GM21515 (cell line): ENCODE measurements at regions not wholly inside any gene's neighbourhood (a gene's known extent, or its start where the extent isn't known, plus 50 kb on each side); places are given as distances from the start of the nearest gene placed in this dataset.
"Not testable (repeated sequence)": the region's sequence is repeated elsewhere in the genome, so short reads cannot be mapped to it uniquely, and the experiment has no call there.

Experiments
- ATAC-seq: cut with Tn5 transposase; IDR thresholded peaks from one replicate; pipeline ENCODE4 v1.9.1; 2021; ENCODE audit not compliant: unreplicated experiment

GRCh38 chrX:115840729-115841409 is 279.9 kb downstream of the PLS3 start:
- ATAC-seq: not testable (repeated sequence)

DNA sequence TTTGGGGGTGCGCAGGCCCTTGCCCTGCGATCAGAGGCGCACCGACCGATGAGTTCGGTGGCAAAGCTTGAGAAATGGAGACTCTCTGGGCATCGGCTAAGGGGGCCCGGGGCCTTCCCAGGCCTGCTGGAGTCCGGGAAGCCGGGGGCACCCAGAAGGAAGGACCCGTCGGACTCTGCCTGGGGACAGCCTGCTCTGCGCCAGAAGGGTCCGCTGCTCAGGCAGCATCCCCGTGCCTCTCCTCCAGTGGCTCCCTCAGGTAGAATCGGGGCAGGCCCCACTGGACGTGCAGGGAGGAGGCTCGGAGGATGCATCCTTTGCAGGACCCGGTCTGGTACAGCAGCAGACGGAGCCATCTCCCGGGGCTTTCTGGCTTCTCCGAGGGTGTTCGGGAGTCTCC is 290.0 kb downstream of the PLS3 start:
- not testable (repeated sequence) for ATAC-seq

DNA sequence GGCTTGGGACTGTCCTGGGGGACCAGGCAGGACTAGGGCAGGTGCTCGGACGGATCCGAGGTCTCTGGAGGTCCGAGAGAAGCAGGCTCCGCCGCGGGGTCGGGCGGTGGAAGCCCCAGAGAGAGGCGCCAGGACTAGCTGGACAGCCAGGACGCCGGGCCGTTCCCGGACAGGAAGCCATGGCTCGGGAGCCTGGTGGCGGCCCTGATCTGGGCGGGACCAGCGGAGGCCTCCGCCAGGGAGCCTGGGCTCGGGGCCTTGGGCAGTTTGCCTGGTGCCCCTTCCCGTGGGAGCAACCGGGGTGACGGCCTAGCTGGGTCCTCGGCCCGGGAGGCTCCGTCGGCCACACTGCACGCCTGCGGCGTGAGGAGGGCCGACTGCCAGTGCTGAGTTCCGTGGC is 292.3 kb downstream of the PLS3 start:
- ATAC-seq: not testable (repeated sequence)

- not testable (repeated sequence) for ATAC-seq
Measured at GRCh38 chrX:115881170-115881569, 289.4 kb upstream of the AGTR2 start.

DNA sequence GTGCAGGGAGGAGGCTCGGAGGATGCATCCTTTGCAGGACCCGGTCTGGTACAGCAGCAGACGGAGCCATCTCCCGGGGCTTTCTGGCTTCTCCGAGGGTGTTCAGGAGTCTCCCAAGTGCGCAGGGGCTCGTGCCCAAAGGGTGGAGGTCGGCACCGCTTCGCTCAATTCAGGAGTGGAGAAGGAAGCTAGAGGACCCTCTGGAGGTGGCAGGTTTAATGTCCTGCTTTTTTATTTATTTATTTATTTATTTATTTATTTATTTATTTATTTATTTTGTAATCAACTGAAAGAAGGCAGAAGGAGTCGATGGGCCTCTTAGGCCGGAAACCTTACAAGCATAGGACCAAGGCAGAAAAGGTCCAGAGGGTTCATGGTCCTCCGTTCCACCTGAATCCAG is 286.4 kb upstream of the AGTR2 start:
- ATAC-seq: not testable (repeated sequence)

GRCh38 chrX:115888041-115888440 is 282.5 kb upstream of the AGTR2 start:
- not testable (repeated sequence) for ATAC-seq

GRCh38 chrX:115888519-115888918 is 282.0 kb upstream of the AGTR2 start:
- not testable (repeated sequence) for ATAC-seq

GRCh38 chrX:115889121-115889890 is 281.2 kb upstream of the AGTR2 start:
- ATAC-seq: no peak

GRCh38 chrX:115892056-115892708 is 278.4 kb upstream of the AGTR2 start:
- no peak for ATAC-seq

DNA sequence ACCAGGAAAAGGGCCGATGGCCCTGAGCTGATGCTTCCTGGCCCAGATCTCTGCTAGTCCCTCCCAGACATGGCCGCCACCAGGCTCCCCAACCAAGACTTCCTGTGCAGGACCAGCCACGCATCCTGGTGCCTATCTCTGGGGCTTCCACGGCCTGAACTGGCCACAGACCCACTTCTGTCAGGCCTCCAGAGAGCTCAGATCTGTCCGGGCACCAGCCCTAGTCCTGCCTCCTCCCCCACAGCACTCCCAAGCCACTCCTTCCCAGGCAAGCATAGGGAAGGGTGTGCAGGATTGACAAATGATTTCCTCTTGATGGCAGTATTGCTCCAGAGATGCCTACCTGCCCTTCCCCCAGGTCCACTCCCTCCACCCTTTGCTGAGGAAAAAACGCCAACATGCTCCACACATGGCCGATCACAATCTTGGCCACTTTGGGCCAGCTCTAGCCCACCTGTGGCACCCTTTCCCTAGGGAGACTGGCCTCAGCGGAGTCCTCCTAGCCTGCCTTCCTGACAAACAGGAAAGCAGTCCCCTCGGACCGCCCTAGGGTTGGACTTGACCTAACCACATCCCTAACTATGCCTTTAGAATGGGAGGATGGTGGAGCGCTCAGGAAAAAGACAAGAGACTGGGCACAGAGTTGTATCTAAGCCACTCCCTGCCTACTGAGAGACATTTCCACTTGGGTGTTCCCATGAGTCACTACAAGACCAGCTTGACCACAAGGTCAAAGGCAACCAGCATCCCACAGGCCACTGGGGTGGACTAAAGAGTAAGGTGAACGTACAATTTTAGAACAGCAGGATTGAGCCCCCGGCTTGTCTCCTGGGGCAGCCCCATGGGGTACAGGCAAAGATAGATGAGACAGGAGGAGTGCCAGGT is 277.5 kb upstream of the AGTR2 start:
- ATAC-seq: peak; percentile 53

- ATAC-seq: no peak
Measured at GRCh38 chrX:115894087-115894486, 276.5 kb upstream of the AGTR2 start.

DNA sequence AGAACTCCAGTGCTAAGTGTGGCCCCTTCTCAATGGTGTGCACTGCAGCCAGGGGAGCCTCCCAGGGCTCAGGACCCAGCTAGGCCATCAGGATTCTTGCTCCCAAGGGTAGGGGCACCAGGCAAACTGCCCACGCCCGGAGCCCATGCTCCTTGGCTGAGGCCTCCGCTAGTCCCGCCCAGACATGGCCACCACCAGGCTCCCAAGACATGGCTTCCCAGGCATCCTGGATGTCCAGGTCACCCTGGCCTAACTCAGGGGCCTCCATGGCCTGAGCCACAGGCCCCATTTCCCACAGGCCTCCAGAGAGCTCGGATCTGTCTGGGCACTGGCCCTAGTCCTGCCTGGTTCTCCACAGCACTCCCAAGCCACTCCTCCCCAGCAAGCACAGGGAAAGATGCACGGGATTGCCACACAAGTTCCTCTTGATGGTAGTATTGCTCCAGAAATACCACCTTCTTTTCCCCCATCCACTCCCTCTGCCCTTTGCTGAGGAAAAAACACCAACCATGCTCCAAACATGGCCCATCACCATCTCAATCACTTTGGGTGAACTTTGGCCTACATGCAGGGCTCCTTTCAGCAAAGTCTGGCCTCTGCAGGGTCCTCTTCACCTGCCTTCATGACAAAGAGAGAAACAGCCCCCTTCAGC is 274.7 kb upstream of the AGTR2 start:
- no peak for ATAC-seq

- ATAC-seq: no peak
Measured at GRCh38 chrX:115896362-115896761, 274.2 kb upstream of the AGTR2 start.

DNA sequence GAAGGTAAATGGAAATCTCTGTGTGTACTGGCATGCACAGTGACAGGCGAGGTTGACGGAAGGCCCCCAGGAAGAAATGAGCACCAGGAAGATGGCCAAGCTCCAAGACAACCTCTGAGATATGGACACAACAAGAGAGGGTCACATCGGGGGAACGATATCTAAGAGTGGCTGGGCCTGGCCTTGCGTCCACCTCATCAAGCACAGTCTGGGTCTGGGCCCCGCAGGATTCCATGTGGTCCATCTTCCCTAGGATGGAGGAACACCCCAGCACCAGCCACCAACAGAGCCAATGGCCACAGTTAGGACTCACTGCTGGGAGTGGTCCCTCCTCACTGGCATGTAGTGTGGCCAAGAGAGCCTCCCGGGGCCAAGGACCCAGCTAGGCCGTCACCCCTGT is 272.6 kb upstream of the AGTR2 start:
- no peak for ATAC-seq

DNA sequence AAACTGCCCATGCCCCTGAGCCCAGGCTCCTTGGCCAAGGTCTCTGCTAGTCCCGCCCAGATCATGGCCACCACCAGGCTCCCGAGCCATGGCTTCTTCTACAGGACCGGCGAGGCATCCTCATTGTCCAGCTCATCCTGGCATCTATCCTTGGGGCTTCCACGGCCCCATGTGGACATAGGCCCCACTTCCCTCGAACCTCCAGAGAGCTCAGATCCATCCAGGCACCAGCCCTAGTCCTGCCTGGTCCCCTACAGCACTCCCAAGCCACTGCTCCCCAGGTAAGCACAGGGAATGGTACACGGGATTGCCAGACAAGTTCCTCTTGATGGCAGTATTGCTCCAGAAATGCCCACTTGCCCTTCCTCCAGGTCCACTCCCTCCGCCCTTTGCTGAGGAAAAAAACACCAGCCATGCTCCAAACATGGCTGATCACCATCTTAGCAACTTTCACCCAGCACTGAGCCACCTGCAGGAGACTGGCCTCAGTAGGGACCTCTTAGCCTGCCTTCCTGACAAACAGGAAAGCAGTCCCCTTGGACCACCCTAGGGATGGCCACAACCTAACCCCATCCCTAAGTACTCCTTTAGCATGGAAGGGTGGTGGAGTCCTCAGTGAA is 272.1 kb upstream of the AGTR2 start:
- peak; percentile 52 for ATAC-seq

- ATAC-seq: no peak
Measured at GRCh38 chrX:115900425-115900824, 270.1 kb upstream of the AGTR2 start.

- no peak for ATAC-seq
Measured at GRCh38 chrX:115901241-115901640, 269.3 kb upstream of the AGTR2 start.

- ATAC-seq: no peak
Measured at GRCh38 chrX:115902995-115903394, 267.5 kb upstream of the AGTR2 start.

GRCh38 chrX:115906276-115906675 is 264.3 kb upstream of the AGTR2 start:
- no peak for ATAC-seq

GRCh38 chrX:115906881-115907280 is 263.7 kb upstream of the AGTR2 start:
- ATAC-seq: no peak
